ENCODE measurements at regions not wholly inside any gene's neighbourhood (a gene's known extent, or its start where the extent isn't known, plus 50 kb on each side); places are given as distances from the start of the nearest gene placed in this dataset.

DNA sequence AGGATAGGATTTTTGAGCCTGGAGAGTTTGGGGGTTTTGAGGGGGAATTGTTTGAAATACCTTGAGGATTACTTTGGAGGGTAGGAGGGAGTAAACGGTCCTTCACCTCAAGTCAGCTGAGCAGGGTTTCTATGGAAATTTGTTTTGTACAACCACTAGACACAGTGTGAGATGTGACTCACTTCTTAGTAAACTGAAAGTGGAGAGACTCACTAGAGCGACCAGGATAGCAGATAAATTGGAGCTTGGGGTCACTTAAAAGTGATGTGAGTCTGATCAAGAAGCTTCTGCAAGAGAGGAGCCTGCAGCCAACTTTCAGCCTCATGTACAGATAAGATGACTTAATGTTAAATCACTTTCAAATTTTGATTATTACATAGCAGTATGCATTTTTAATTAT lies 1945.9 kb upstream of the NUDT12 start:
- Histone ChIP-seq H3K27ac (ENCODE audit: low read length) (no peak overlapping the region), H3K4me3 (ENCODE audit: low read length in 2 of 2) (no peak overlapping the region), H3K9ac (ENCODE audit: low read length in 2 of 2) (no peak overlapping the region), H3K9me3 (ENCODE audit: control insufficient read depth in 2 of 2, low read length in 2 of 2) (no peaks in the 10 kb centered on the region), H3K36me3 (ENCODE audit: control insufficient read depth in 2 of 2, insufficient read depth in 2 of 2, low read length in 2 of 2) (no peaks in the 10 kb centered on the region), H3K4me1 (ENCODE audit: control insufficient read depth, insufficient read depth, low read length) (no peaks in the 10 kb centered on the region), H3K27me3 (ENCODE audit: control insufficient read depth in 1 of 2, insufficient read depth in 2 of 2, low read length in 2 of 2) (no peaks in the 10 kb centered on the region)

DNA sequence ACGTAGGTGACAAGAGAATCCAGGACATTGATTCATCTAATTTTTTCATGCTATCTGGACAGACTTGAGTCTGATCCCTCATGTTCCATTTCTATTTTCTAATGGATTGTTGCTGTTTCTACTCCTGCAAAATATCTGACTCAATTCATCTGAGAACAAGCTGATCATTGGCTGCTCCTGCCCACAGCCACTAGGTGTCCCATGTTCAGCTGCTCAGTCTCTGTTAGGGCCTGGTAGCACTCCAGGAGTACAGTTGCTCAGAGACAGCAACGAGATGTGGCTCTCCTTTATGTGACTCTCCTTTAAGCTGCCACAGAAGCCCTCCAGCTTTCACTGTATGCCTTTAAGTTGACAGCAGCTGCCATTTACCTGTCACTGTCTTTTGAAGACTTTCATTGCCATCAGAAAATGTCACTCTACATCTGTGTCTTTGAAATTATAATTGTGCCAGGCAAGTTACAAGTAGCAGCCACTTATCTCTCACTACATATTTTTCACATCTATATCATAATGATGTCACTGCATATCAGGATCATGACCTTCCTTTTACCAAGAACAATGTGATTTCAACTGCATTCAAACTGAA lies 1944.2 kb upstream of the NUDT12 start:
- Histone ChIP-seq H3K9ac (ENCODE audit: low read length in 2 of 2) (no peak overlapping the region), H3K4me1 (ENCODE audit: control insufficient read depth, insufficient read depth, low read length) (no peaks in the 10 kb centered on the region), H3K27me3 (ENCODE audit: control insufficient read depth in 1 of 2, insufficient read depth in 2 of 2, low read length in 2 of 2) (no peaks in the 10 kb centered on the region), H3K27ac (ENCODE audit: low read length) (no peak overlapping the region), H3K36me3 (ENCODE audit: control insufficient read depth in 2 of 2, insufficient read depth in 2 of 2, low read length in 2 of 2) (no peaks in the 10 kb centered on the region), H3K9me3 (ENCODE audit: control insufficient read depth in 2 of 2, low read length in 2 of 2) (no peaks in the 10 kb centered on the region), H3K4me3 (ENCODE audit: low read length in 2 of 2) (no peak overlapping the region)

DNA sequence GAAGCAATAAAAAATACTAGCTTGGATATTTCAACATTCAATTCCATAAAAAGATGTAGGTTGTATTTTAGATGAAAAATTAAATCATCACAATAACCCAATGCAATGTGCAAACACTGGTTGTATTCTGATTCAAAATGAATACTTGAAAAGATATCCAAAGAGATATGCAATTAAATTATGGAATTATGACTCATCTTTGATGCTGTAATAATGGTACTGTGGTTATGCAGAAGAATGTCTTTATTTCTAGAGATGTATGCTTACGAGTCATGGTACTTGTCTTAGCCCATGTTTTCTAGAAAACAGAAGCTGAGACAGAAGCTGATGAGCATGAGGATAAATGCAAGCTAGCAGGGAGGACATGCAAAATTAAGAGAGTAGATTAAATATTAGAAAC lies 1941.4 kb upstream of the NUDT12 start:
- Histone ChIP-seq H3K27ac (ENCODE audit: low read length) (no peak overlapping the region), H3K27me3 (ENCODE audit: control insufficient read depth in 1 of 2, insufficient read depth in 2 of 2, low read length in 2 of 2) (no peaks in the 10 kb centered on the region), H3K4me3 (ENCODE audit: low read length in 2 of 2) (no peak overlapping the region), H3K4me1 (ENCODE audit: control insufficient read depth, insufficient read depth, low read length) (no peaks in the 10 kb centered on the region), H3K9me3 (ENCODE audit: control insufficient read depth in 2 of 2, low read length in 2 of 2) (no peaks in the 10 kb centered on the region), H3K9ac (ENCODE audit: low read length in 2 of 2) (no peak overlapping the region), H3K36me3 (ENCODE audit: control insufficient read depth in 2 of 2, insufficient read depth in 2 of 2, low read length in 2 of 2) (no peaks in the 10 kb centered on the region)

DNA sequence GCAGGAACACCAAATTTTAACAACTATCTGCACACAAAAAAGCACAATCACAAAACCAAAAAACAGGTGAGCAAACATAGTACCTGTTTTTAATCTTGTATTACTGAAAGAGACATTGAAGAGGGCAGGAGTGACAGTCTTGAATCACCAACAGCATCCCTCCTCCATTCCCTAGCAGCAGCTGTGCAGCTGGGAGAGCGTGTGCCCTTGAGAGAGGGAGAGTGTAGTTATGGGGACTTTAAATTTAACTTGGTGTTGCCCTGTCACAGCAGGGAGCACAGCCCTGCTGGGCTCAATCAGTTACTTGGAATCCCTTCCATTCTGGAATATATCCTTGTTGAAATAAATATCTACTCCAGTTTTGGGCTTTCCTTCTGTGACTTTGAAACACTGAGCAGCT lies 1938.7 kb upstream of the NUDT12 start:
- H3K4me1 ChIP-seq (ENCODE audit: control insufficient read depth, insufficient read depth, low read length), result no peaks in the 10 kb centered on the region
- H3K36me3 ChIP-seq (ENCODE audit: control insufficient read depth in 2 of 2, insufficient read depth in 2 of 2, low read length in 2 of 2), result no peaks in the 10 kb centered on the region
- no peaks in the 10 kb centered on the region for H3K9me3 ChIP-seq (ENCODE audit: control insufficient read depth in 2 of 2, low read length in 2 of 2)

DNA sequence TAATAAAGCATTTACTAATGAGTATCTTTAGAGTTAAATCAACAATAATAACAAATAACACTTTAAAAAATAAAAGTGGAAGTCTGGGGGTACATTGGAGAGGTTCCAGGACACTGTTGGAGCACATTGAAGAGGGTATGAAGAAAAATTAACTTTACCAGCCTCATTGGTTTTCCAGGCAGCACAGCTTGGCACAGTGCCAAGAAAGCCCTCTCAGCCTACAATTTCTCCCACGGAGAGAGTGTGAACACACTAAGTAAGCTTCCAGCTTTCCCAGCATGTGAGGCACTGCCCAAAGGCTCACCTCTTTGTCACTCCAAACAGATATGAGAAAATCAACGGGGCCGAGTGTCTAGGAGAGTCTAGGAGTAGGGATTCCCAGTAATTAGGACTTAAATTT lies 1912.8 kb upstream of the NUDT12 start:
- H3K36me3 ChIP-seq (ENCODE audit: control insufficient read depth in 2 of 2, insufficient read depth in 2 of 2, low read length in 2 of 2), result no peaks in the 10 kb centered on the region
- H3K4me1 ChIP-seq (ENCODE audit: control insufficient read depth, insufficient read depth, low read length), result no peaks in the 10 kb centered on the region
- no peak overlapping the region for H3K27ac ChIP-seq (ENCODE audit: low read length)
- no peak overlapping the region for H3K4me3 ChIP-seq (ENCODE audit: low read length in 2 of 2)
- H3K9ac ChIP-seq (ENCODE audit: low read length in 2 of 2), result no peak overlapping the region
- H3K27me3 ChIP-seq (ENCODE audit: control insufficient read depth in 1 of 2, insufficient read depth in 2 of 2, low read length in 2 of 2), result no peaks in the 10 kb centered on the region
- peaks cover 0 to 3% of the 10 kb centered on the region in 2 donors for H3K9me3 ChIP-seq (ENCODE audit: control insufficient read depth in 2 of 2, low read length in 2 of 2)

More for the DNA sequence above, 1938.7 kb upstream of the NUDT12 start:
- no peak overlapping the region for H3K4me3 ChIP-seq (ENCODE audit: low read length in 2 of 2)
- no peak overlapping the region for H3K9ac ChIP-seq (ENCODE audit: low read length in 2 of 2)
- H3K27ac ChIP-seq (ENCODE audit: low read length), result no peak overlapping the region
- H3K27me3 ChIP-seq (ENCODE audit: control insufficient read depth in 1 of 2, insufficient read depth in 2 of 2, low read length in 2 of 2), result no peaks in the 10 kb centered on the region

DNA sequence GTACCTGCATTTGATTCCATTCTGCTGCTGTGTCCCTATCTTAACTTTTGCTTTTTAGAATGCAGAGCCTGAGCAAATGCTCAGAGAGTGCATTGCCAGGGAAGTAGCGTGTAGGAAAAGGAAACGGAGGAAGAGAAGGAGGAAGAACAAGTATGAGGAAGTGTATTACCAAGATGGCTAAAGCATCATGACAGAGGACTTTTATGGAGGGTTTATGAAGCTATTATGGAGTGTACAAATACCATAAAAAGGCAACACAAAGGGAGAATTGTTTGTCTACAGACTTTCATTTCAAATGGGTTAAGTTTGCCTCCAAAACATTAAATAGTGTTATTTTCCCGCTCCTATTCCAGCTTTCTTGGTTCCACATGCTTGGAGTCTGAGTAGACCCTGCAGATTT lies 1899.8 kb upstream of the NUDT12 start:
- no peaks in the 10 kb centered on the region for H3K27me3 ChIP-seq (ENCODE audit: control insufficient read depth in 1 of 2, insufficient read depth in 2 of 2, low read length in 2 of 2)
- H3K9me3 ChIP-seq (ENCODE audit: control insufficient read depth in 2 of 2, low read length in 2 of 2), result no peaks in the 10 kb centered on the region
- no peak overlapping the region for H3K9ac ChIP-seq (ENCODE audit: low read length in 2 of 2)
- no peaks in the 10 kb centered on the region for H3K36me3 ChIP-seq (ENCODE audit: control insufficient read depth in 2 of 2, insufficient read depth in 2 of 2, low read length in 2 of 2)
- no peak overlapping the region for H3K4me3 ChIP-seq (ENCODE audit: low read length in 2 of 2)
- H3K27ac ChIP-seq (ENCODE audit: low read length), result no peak overlapping the region
- H3K4me1 ChIP-seq (ENCODE audit: control insufficient read depth, insufficient read depth, low read length), result no peaks in the 10 kb centered on the region

DNA sequence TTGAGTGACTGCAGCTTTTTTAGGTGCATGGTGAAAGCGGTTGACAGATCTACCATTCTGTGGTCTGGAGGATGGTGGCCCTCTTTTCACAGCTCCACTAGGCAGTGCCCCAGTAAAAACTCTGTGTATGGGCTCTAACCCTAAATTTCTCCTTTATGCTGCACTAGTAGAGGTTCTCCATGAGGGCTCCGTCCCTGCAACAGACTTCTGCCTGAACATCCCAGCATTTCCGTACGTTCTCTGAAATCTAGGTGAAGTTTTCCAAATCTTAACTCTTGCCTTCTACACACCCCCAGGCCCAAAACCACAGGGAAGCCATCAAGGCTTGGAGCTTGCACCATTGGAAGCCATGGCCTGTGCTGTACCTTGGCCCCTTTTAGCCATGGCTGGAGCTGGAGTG lies 1898.1 kb upstream of the NUDT12 start:
- Histone ChIP-seq H3K9ac (ENCODE audit: low read length in 2 of 2) (no peak overlapping the region), H3K27ac (ENCODE audit: low read length) (no peak overlapping the region), H3K4me3 (ENCODE audit: low read length in 2 of 2) (no peak overlapping the region), H3K4me1 (ENCODE audit: control insufficient read depth, insufficient read depth, low read length) (no peaks in the 10 kb centered on the region), H3K27me3 (ENCODE audit: control insufficient read depth in 1 of 2, insufficient read depth in 2 of 2, low read length in 2 of 2) (no peaks in the 10 kb centered on the region), H3K9me3 (ENCODE audit: control insufficient read depth in 2 of 2, low read length in 2 of 2) (no peaks in the 10 kb centered on the region), H3K36me3 (ENCODE audit: control insufficient read depth in 2 of 2, insufficient read depth in 2 of 2, low read length in 2 of 2) (no peaks in the 10 kb centered on the region)

DNA sequence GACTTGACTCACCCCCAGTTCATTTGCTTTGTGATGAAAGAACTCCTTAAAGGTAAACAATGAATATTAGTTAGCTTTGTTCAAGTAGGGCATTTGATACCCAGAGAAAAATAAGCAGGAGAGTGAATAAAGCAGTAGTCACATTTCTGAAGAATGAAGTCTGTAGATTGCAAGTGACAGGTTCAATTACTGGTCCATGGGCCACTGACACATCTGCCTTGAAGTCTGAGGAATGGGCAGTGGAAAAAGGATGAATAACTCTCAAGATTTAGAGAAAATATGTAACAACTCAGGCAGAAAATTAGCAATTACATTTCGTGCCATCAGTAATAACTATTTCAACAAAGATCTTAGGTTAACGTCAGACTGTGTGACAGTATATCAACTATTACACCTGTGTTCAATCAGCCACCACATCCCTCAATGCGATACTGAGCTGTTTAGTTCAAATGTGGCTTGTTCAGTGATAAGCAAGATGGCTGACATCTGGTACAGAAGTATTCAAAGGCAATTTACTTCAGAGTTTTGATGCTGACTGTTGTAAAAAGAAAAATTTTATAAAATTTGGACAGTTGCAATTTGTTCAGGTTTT lies 1890.7 kb upstream of the NUDT12 start:
- Histone ChIP-seq H3K9ac (ENCODE audit: low read length in 2 of 2) (no peak overlapping the region), H3K36me3 (ENCODE audit: control insufficient read depth in 2 of 2, insufficient read depth in 2 of 2, low read length in 2 of 2) (no peaks in the 10 kb centered on the region), H3K27me3 (ENCODE audit: control insufficient read depth in 1 of 2, insufficient read depth in 2 of 2, low read length in 2 of 2) (no peaks in the 10 kb centered on the region), H3K9me3 (ENCODE audit: control insufficient read depth in 2 of 2, low read length in 2 of 2) (no peaks in the 10 kb centered on the region), H3K4me1 (ENCODE audit: control insufficient read depth, insufficient read depth, low read length) (no peaks in the 10 kb centered on the region), H3K27ac (ENCODE audit: low read length) (no peak overlapping the region), H3K4me3 (ENCODE audit: low read length in 2 of 2) (no peak overlapping the region)

DNA sequence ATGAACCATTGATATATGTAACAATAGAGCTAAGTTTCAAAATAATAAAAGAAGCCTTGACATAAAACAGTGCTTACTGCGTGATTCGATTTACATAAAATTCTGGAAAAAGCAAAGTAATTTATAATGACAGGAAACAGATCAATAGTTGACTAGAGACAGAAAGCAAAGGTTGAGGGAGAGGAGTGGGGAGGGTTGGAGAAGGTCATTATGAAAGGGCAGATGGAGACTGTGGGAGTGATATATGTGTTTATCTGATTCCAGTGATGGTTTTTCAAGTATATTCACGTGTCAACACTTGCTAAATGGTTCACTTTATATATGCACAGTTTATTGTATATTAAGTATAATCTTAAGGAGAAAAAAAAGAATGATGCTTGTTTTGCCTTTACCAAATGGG lies 1885.7 kb upstream of the NUDT12 start:
- Histone ChIP-seq H3K9me3 (ENCODE audit: control insufficient read depth in 2 of 2, low read length in 2 of 2) (no peaks in the 10 kb centered on the region), H3K4me1 (ENCODE audit: control insufficient read depth, insufficient read depth, low read length) (no peaks in the 10 kb centered on the region), H3K9ac (ENCODE audit: low read length in 2 of 2) (no peak overlapping the region)

DNA sequence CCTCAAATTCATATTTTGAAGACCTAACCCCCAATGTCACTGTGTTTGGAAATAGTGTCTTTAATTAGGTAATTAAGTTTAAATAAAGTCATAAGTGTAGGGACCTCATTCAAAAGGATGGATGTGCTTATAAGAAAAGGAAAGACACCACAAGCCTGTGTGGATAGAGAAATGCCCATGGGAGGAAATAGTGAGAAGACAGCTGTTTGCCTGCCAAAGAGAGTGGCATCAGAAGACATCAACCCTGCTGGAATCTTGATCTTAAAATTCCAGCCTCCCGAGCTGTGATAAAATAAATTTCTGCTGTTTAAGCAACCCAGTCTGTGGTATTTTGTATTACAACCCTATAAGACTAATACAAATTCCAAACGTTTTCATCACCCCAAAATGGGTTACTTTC lies 1867.9 kb upstream of the NUDT12 start:
- H3K27ac ChIP-seq (ENCODE audit: low read length), result no peak overlapping the region
- H3K27me3 ChIP-seq (ENCODE audit: control insufficient read depth in 1 of 2, insufficient read depth in 2 of 2, low read length in 2 of 2), result no peaks in the 10 kb centered on the region
- no peaks in the 10 kb centered on the region for H3K36me3 ChIP-seq (ENCODE audit: control insufficient read depth in 2 of 2, insufficient read depth in 2 of 2, low read length in 2 of 2)
- H3K4me3 ChIP-seq (ENCODE audit: low read length in 2 of 2), result no peak overlapping the region
- H3K9ac ChIP-seq (ENCODE audit: low read length in 2 of 2), result no peak overlapping the region
- H3K9me3 ChIP-seq (ENCODE audit: control insufficient read depth in 2 of 2, low read length in 2 of 2), result no peaks in the 10 kb centered on the region
- no peaks in the 10 kb centered on the region for H3K4me1 ChIP-seq (ENCODE audit: control insufficient read depth, insufficient read depth, low read length)

More for the DNA sequence above, 1885.7 kb upstream of the NUDT12 start:
- no peaks in the 10 kb centered on the region for H3K36me3 ChIP-seq (ENCODE audit: control insufficient read depth in 2 of 2, insufficient read depth in 2 of 2, low read length in 2 of 2)
- no peak overlapping the region for H3K27ac ChIP-seq (ENCODE audit: low read length)
- H3K27me3 ChIP-seq (ENCODE audit: control insufficient read depth in 1 of 2, insufficient read depth in 2 of 2, low read length in 2 of 2), result no peaks in the 10 kb centered on the region
- H3K4me3 ChIP-seq (ENCODE audit: low read length in 2 of 2), result no peak overlapping the region

DNA sequence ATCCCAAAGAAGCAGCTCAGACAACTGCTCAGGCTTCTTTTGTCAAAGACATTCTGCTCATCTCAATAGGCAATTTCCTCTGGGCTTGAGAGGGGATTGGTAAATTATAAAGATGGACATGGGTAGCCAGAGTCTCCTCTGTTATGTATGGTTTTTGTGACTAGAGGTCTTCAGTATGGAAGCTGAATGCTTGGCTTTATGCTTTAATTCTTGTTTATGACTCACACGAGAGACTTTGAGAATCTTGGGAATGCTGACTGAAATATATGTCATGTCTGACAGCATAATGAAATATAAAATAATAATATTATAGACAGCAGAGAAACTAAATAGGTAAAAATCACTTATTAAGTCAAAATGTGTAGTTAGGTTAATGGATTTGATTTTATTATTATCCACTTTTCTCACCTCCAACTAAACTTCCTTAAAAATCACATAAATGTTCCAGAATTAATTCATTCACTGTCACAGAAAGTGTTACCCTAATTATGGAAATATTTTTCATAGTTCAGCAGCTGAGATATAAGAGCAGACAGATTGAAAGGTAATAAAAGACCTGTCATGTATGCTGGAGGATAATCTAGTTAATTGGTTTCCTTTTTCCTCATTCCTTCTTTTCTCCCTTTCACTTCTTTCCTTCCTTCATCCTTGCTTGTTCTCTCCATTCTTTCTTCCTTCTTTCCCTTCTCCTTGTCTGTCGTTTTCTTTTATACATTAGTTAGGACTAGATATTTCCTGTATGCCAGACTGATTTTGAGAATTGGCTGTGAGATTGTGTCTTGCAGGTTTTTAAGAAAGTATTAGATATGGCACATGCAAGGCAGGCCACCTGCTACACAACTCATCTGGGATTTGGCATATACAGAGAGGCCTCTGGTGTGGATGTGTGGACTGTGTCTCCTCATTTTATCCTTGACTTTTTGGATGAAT lies 1866.1 kb upstream of the NUDT12 start:
- H3K27me3 ChIP-seq (ENCODE audit: control insufficient read depth in 1 of 2, insufficient read depth in 2 of 2, low read length in 2 of 2), result no peaks in the 10 kb centered on the region
- H3K27ac ChIP-seq (ENCODE audit: low read length), result no peak overlapping the region
- no peak overlapping the region for H3K9ac ChIP-seq (ENCODE audit: low read length in 2 of 2)
- no peak overlapping the region for H3K4me3 ChIP-seq (ENCODE audit: low read length in 2 of 2)
- H3K36me3 ChIP-seq (ENCODE audit: control insufficient read depth in 2 of 2, insufficient read depth in 2 of 2, low read length in 2 of 2), result no peaks in the 10 kb centered on the region
- H3K4me1 ChIP-seq (ENCODE audit: control insufficient read depth, insufficient read depth, low read length), result no peaks in the 10 kb centered on the region
- H3K9me3 ChIP-seq (ENCODE audit: control insufficient read depth in 2 of 2, low read length in 2 of 2), result no peaks in the 10 kb centered on the region
